HG03460 (cell line): ENCODE measurements at regions not wholly inside any gene's neighbourhood (a gene's known extent, or its start where the extent isn't known, plus 50 kb on each side); places are given as distances from the start of the nearest gene placed in this dataset.
"Not testable (repeated sequence)": the region's sequence is repeated elsewhere in the genome, so short reads cannot be mapped to it uniquely, and the experiment has no call there.

ENCODE experiments used
- ATAC-seq: cut with Tn5 transposase; IDR thresholded peaks from one replicate; pipeline ENCODE4 v1.9.1; 2021; ENCODE audit not compliant: unreplicated experiment

DNA sequence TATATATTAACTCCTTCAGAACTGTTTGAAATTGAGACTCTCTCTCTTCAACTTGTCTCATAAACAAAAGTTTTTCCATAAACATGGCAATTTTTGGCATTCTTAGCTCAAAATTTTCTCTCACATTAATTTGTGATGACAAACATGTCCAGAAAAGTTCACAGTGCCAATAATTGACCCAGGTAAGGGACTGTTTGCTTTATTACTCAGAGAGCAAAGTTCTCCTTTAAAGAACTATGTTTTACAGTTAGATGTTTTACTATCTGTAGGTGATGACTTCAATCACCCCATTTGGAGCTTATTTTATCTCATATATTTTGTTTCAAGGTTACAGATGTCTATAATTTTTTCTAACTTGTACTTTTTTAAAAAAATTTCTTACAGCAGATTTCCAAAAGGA is 855.6 kb downstream of the SLC16A7 start:
- no peak for ATAC-seq

DNA sequence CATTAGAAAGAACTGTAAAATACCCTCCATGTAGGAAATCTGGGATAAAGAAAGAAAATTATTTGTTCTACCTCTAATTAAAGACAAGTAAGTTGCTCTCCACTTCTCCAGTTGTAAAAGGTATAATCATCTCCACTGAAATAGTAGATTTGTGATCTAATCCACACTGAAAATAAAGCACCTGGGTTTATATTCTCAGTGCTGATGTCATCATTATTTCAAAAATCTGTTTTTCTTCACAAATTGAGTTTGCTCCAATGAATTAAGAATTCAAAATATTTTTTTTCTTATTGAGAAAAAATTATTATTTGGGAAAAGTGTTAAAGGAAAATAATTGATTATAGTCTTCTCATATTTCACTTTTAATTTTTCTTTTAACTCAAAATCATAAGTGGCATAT is 869.2 kb downstream of the SLC16A7 start:
- no peak for ATAC-seq

DNA sequence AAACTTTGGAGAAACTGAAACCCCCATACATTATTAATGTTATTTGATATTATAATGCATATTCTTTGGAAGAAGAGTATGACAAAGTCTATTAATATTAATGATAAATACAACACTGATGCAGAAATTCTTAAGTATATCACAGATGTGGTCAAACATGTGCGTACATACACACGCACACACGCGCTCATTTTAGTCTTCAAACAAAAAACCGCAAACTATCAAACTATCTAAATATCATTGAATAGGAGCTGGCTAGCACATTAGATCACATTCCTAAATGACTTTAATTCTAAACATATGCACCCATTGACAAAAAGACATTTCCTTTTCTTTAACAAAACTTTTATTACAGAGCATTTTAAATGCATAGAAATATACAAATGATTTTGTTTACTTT is 872.7 kb downstream of the SLC16A7 start:
- ATAC-seq = no peak

DNA sequence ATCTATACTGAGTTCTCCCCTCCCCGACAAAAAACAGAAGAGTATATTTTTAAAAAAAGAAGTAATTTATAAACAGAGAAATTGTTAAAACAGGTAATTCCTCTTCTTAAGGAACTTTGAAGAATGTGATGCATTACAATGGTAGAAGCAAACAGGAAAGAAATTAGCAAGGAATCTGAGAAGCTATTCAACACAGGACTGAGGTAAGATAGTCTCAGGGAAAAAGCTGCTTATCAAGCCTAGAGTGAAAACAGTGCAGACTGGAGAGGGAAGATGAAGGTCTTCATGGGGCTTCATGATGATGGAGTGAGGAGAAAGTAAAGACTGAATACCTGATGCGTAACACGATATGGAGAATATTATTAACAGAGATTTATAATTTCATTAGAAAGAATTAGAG is 880.0 kb downstream of the SLC16A7 start:
- no peak for ATAC-seq

DNA sequence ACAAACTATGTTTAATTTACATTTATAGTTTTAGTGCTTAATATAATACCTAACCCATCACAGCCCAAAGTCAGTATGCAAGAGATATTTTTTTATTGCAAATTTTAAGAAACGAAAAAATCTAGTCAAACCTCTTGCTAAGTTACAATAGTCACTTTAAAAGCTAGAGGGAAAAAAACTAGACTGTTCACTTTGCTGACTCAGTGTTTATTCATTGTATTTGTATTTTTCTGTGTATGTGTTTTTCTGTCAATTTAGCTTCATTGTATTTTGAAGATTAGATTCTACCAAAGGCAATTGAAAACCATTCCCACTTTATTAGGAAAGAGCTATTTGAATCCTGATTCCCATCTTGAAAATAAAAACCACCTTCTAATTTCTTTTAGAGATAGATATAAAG is 891.5 kb downstream of the SLC16A7 start:
- no peak for ATAC-seq

DNA sequence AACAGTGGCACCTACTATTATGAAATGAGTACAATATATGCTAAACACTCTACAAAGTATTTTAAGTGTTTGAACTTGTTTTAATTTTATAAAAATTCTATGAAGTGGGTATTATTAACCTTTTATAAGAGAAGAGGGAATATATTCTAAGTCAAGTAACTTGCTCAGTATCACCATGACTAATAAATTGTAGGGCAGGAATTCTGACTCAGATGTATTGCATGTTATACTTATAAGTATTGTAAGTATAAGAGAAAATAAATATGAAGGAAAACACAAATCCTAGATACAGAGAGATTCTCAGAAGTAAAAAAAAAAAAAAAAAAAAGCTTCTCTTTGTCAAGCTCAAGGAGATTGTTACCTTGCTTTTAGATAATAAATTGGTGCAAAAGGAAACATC is 893.2 kb downstream of the SLC16A7 start:
- ATAC-seq = no peak

DNA sequence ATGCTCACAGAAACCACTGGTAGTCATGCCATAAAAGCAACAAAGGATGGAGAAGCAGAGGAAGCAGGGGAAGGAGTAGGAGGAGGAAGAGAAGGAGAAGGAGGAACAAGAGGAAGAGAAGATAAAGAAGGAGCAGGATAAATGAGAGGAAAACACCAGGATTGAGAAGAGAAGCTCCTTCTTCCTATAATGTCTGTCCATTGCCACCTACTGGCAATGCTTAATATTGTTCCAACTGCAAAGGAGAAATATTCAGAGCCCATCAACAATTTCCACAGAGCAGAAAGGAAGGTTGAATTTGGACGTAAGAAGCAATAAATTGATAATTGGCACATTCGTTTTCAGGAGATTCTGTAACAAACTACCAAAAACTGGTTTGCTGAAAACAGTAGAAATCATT is 898.4 kb downstream of the SLC16A7 start:
- no peak for ATAC-seq

DNA sequence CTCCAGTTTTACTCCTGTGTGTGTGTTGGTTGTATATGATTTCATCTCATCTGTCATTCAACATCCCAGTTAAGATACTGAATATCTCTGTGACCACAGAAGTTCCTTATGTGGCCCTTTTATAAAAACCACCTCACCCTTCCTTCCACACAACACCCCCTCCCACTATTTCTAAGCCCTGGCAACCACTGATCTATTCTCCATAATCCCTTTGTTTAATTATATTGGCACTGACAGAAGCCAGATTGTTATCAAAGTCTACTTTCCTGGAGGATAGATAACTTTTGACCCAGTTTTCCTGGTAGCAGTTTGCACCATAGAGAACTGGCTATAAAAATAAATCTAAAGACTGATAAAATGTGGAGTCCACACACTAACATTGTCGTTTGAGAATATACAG is 902.8 kb downstream of the SLC16A7 start:
- ATAC-seq = no peak

DNA sequence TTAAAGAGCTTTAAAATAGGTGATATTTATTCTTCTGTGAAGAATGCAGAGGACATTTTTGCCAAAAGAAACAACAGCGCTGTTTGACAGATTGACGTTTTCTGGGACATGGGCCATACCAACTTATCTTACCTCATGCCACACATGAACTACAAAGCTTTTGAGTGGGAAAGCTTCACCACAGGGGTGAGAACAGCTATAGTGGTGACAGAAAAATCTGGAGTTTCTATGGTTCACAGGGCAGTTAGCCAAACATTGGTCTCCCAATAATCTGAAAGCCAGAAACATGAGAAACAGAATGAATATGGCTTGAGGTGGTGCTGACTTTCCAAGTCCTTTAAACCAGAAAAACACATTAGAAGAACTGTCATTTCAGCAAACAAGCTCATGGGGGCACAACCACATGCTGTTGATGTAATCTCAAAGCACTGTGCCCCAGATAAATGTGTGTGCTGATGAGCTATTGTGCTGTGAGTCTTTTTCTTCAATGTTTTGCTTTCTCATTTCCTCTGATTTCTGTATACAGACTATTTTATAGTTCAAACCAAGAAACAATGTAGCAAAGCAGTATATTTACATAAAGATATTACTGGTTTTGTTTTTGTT is 905.4 kb downstream of the SLC16A7 start:
- no peak for ATAC-seq

DNA sequence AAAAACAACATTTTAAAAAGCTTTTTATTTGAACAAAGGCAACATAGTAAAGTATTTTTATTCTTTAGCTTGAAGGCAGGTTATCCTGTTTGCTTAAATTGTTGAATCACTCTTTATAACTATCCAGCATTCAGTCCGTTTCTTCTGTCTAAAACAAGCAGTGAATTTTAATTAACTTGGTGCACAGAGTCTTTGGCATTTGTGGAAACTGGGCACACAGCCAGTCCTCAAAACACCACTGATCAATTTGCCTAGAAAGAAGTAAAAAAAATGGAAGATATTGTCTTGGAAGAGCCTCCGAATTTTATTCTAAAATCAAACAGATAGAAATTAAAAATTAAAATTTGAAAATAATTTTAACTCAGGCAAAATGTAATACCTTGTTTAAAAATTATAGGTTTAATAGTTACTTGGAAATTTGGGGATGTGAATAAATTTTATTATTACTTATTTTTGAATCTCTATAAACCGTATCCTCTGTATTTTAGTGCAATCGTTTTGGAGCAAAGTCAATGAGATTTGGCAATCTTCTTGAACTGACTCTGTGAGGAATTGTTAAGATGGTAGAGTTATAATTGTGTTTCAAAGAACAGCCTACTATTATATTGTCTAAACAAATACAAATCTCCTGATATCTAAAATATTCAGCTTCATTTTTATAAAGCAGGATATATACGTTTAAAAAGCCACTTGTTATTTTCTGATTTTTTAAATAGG is 927.0 kb downstream of the SLC16A7 start:
- no peak for ATAC-seq

DNA sequence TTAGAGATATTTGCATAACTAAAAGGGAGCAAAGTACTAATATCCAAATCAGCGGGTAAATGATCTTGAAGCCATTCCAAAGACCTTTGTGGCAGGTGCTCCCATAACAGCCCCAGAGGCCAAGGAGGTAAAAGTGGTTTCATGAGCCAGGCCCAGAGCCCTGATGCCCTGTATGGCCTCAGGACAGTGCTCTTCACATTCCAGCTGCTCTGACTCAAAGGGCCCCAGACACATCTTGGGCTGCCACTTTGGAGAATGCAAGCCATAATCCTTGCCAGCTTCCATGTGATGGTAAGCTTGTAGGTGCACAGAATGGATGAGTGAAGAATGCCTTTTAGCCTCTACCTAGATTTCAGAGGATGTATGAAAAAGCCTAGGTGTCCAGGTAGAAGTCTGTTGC is 933.4 kb downstream of the SLC16A7 start:
- ATAC-seq = no peak

DNA sequence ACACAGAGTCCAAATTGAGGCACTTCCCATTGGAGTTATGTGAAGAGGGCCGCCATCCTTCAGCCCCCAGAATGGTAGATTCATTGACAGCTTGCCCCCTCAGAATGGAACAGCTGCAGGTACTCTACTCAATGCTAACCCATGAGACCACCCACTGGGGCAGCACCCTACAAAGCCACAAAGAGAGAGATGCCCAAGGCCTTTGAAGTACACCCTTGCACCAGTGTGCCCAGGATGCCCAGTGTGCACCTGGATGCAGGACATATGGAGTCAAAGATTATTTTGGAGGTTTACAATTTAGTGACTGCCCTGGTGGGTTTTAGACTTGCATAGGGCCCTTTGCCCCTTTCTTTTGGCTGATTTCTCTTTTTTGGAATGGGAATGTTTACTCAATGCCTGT is 933.9 kb downstream of the SLC16A7 start:
- no peak for ATAC-seq

DNA sequence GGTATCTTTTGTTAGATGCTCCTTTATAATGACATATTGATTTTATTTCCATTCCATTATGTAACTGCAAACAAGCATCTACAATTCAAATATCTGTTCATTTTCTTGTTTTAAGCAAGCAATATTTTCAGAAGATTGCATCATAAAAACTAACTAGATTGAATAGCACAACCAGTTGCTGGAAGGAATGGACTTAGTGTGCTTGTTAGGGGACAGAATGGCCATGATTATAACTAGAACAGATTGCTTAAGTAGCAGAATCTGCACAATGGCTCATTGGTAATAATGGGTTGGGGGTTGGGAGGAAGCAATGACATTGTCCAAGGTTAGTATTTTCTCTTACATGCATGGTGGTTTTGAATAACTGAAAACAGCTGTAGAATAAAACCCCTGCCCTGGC is 939.5 kb downstream of the SLC16A7 start:
- ATAC-seq = no peak

DNA sequence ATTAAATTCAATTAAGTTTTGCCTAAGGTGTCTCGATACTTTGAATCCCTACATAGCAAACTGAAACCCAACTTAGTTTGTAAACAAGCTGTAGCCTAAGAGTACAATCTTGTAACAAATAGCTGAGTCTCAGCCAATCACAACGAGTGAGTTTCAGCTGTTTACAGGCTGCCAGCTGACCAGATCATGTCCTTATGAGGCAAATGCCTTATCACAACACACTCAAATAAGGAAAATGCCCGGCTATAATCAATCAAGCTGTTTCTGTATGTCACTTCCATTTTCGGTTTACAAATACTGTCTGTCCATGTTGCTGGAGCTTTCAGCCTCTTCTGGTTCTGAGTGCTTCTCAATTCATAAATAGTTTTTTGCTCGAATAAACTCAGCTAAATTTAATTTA is 943.8 kb downstream of the SLC16A7 start:
- ATAC-seq = no peak

DNA sequence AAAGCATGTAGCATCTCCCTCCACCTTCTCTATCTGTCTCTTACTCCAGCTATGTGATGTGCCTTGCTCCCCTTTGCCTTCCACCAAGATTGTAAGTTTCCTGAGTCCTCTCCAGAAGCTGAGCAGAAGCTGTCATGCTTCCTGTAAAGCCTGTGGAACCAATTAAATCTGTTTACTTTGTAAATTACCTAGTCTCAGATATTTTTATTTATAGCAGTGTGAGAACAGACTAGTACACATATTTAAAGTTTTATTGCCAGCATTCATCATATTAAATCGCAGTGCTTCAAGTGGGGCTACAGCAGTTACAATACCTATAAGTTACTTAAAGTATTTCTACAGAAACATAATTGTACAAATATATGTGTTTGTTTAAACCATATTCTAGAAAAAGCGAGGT is 973.1 kb downstream of the SLC16A7 start:
- ATAC-seq = no peak

DNA sequence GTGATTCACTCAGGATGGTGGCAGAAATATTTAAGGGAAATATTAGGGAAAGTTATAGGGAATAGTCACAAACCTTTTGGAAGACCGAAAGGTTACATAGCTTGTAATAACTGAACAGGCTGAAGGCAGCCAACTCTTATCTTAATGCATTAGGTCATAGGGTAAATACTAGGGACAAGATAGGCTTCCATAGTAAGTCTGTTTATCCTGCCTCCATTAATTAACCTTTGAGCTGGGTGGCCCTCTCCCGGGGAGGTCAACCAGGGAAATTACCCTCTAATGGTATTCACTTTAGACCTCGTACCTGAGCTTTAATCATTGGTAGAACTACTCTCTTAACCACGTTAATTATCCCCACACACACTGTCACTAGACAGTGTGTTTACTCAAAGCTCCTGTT is 981.8 kb downstream of the SLC16A7 start:
- ATAC-seq = no peak

DNA sequence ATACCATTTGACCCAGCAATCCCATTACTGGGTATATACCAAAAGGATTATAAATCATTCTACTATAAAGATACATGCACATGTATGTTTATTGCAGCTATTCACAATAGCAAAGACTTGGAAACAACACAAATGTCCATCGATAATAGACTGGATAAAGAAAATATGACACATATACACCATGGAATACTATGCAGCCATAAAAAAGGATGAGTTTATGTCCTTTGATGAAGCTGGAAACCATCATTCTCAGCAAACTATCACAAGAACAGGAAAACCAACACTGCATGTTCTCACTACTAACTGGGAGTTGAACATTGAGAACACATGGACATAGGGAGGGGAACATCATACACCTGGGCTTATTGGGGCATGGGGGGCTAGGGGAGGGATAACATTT is 991.8 kb downstream of the SLC16A7 start:
- ATAC-seq = not testable (repeated sequence)

DNA sequence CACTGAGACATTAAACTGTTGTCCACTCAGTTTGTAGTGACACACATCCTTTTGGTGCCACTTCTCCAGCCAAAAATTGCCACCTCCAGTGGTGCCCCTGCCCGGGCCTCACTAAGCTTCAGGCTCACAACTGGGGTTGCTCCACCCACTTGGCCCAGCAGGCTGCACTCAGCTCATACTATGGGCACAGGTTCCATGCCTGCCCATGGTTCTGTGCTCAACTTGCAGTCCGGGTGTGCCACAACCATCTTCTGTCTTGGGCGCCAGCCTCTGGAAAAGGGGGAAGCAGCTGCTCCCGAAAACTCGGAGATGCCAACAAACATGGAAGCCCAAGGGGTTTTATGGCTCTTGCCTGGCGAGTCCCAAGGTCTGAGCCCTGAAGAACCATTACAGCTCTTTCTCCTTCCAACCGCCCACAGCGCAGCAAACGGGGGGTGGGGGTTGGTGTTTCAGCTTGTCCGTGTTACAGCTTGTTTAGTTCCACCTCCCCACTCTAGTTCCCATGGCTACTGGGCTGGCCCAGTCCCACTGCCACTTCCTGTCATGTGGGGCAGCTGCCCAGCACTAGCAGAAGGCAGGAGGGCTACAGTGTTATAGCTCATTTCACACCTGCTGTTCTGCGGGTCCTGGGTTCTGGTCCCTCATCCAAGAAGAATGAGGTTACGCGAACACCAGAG is 998.3 kb downstream of the SLC16A7 start:
- no peak for ATAC-seq

DNA sequence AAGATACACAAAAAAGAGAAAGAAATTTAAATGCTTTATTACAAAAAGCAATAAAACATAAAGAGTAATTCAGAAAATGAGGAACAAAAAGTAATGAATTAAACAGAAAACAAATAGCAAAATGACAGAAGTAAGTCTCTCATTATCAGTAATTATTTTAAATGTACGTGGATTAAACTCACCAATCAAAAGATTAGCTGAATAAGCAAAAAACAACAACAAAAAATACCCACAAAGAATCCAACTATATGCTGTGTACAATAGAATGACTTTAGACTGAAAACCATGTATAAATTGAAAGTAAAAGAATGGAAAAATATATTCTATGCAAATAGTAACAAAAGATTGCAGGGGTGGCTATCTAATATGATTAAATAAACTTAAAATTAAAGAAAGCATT is 1006.8 kb downstream of the SLC16A7 start:
- no peak for ATAC-seq

DNA sequence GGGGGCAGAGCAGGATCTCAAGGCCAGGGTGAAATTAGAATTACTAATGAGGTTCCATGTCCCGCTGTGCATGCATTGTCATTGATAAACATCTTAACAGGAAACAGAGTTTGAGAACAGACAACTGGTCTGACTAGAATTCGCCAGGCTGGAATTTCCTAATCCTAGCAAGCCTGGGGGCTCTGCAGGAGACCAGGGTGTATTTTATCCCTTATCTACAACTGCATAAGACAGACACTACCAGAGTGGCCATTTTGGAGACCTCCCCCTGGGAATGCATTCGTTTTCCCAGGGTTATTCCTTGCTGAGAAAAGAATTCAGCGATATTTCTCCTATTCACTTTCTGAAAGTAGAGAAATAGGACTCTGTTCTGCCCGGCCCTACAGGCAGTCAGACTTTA is 1007.6 kb downstream of the SLC16A7 start:
- ATAC-seq = not testable (repeated sequence)

DNA sequence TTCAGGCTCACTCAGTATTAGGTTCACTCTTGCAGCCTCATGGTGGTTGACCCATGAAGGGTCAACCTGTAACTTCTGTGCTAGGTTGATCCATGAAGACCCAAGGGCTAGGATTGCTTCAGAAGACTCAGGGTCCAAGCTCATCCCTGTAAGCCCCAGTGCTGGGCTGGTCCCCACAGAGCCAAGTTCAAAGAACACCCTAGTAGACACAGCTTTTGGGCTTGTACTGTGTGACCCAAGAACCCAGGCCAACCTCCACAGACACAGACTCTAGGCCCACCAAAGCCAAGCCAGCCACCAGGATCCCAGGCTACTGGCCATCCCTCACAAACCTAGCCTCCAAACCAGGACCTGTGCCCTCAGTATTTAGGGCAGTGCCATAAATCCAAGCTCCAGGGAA is 1020.6 kb downstream of the SLC16A7 start:
- no peak for ATAC-seq

DNA sequence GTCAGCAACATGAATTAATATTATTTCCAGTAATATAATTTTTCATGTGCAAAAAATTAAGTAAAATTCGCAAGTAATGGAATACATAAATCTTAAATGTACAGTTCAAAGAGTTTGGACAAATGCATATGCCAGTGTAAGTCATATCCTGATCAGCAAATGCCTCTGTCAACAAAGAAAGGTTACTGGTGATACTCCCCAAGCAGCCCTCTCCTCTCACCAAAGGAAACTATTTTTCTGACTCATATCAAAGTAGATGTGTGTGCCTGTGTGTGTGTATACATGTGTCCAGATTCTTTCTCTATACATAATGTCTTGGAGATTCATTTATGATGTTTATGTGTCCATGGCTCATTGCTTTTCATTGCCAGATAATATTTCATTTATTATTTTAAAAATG is 1035.0 kb downstream of the SLC16A7 start:
- no peak for ATAC-seq

DNA sequence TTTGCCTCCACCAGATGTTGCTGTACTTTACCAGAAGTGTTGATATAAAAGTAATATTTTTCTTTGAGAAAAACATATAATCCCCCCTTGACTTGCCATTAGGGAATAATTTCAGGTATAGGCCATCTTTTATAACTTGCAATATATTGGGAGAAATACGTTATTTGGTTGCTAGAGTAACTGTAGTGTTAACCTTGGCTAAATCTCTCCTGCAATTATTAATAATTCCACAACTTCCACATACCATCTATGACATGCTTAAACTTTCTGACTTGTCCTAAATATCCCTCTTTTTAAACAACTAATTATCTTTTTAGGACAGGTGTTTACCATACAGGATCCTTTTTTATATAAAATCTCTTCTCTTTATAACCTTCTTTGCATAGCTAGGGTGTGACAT is 1048.2 kb downstream of the SLC16A7 start:
- no peak for ATAC-seq
